Calu3 (cell line): ENCODE measurements at regions not wholly inside any gene's neighbourhood (a gene's known extent, or its start where the extent isn't known, plus 50 kb on each side); places are given as distances from the start of the nearest gene placed in this dataset.

Experiments used
- BruUV-seq: library from RNA; stranded (reverse); fragments of 400-500 nt; replicated peaks from 2 replicates; lab custom pipeline; 2021; lab: Mats Ljungman, UMichigan
- CTCF ChIA-PET: fragments of 300-600 bp; sonication (Branson Sonifier 250); formaldehyde crosslinking; loops from one replicate; lab custom pipeline; 2022; ENCODE audit warnings: antibody characterized with exemption; lab: Charles Lee
- DNase-seq: peaks from one replicate; pipeline ENCODE4 v3.0.0; 2022
- H3K27ac Mint-ChIP-seq: one replicate; pipeline ENCODE4 v1.8.0; 2022; ENCODE audit warnings: mixed read lengths; ENCODE audit not compliant: unreplicated experiment
- H3K27me3 Mint-ChIP-seq: one replicate; pipeline ENCODE4 v1.8.0; 2022; ENCODE audit warnings: mixed read lengths; ENCODE audit not compliant: unreplicated experiment
- H3K36me3 Mint-ChIP-seq: one replicate; pipeline ENCODE4 v1.8.0; 2022; ENCODE audit warnings: mild to moderate bottlenecking, moderate library complexity, mixed read lengths; ENCODE audit not compliant: insufficient read depth, unreplicated experiment
- H3K4me1 Mint-ChIP-seq: one replicate; pipeline ENCODE4 v1.8.0; 2022; ENCODE audit warnings: mild to moderate bottlenecking, low read depth, mixed read lengths; ENCODE audit not compliant: unreplicated experiment
- H3K4me3 Mint-ChIP-seq: one replicate; pipeline ENCODE4 v1.8.0; 2022; ENCODE audit warnings: mild to moderate bottlenecking, low read depth, moderate library complexity, mixed read lengths; ENCODE audit not compliant: unreplicated experiment
- H3K9me3 Mint-ChIP-seq: one replicate; pipeline ENCODE4 v1.8.0; 2022; ENCODE audit warnings: low read depth, mixed read lengths; ENCODE audit not compliant: unreplicated experiment
- CTCF ChIP-seq: fragments of 200-600 bp; IDR thresholded peaks from one replicate; pipeline ENCODE4 v1.8.0; 2022; ENCODE audit warnings: antibody characterized with exemption; ENCODE audit not compliant: unreplicated experiment
- intact Hi-C: fragments of 100-400 bp; cut with micrococcal nuclease; formaldehyde crosslinking; loops from one replicate; pipeline ENCODE4 v1.10.0; 2022; ENCODE audit not compliant: unreplicated experiment

- no peak for TF ChIP-seq CTCF
- CTCF ChIA-PET: no interaction called here
- DNase-seq: no peak
- peaks cover 21% of the 10 kb centered on the region for H3K9me3 Mint-ChIP-seq
- no peaks in the 10 kb centered on the region for H3K4me1 Mint-ChIP-seq
- no peak overlapping the region for H3K27ac Mint-ChIP-seq
- BruUV-seq: no TSS peak
- intact Hi-C loops: no loop called here
- no peak overlapping the region for H3K4me3 Mint-ChIP-seq
- H3K36me3 Mint-ChIP-seq: no peaks in the 10 kb centered on the region
- H3K27me3 Mint-ChIP-seq: no peaks in the 10 kb centered on the region
Observed at GRCh38 chr10:128877141-128877540, 589.9 kb upstream of the MGMT start.

DNA sequence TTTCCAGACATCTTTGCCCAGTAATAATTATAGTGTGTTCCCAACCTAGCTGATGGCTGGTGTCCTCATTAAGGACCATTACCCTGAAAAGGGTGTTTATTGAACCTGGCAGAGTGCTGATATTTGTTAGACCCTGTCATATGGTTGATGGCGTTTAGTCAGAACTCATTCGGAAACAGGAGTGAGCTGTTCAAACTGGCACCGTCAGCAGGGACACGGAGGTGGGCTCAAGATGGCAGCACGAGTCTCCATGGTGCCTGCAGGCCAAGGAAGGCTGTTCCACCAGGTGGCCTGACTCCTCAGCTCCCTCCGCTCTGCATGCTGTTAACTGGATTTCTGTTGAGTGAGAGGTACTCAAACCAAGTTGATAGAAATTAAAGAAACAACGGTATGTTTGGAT, 589.1 kb upstream of the MGMT start:
- Mint-ChIP-seq H3K9me3 (peaks cover 21% of the 10 kb centered on the region), H3K27ac (no peak overlapping the region)
- intact Hi-C loops: no loop called here

DNA sequence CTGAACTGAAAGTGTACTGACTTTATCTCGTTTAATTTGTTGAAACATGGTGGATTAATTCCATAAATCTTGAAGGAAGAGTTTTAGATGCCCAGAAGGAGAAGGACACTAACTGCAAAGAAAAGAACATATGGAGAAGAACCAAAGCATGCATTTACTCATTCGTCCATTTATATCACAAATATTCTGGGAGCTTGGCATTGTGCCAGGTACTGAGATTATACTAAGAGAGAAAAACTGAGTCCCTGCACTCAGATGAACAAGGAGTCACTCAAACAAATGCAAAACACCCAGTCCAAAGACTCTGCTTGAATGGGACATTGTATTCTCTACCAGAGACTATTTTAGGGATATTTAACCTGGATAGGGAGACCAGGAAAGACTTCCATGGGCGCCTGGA, 588.0 kb upstream of the MGMT start:
- H3K9me3 Mint-ChIP-seq: peaks cover 21% of the 10 kb centered on the region
- no TSS peak for BruUV-seq
- intact Hi-C loops: no loop called here
- CTCF ChIA-PET: no interaction called here
- H3K27ac Mint-ChIP-seq: no peak overlapping the region
- no peak overlapping the region for H3K4me3 Mint-ChIP-seq
- DNase-seq: no peak
- no peaks in the 10 kb centered on the region for H3K4me1 Mint-ChIP-seq
- no peak for TF ChIP-seq CTCF
- H3K36me3 Mint-ChIP-seq: no peaks in the 10 kb centered on the region
- no peaks in the 10 kb centered on the region for H3K27me3 Mint-ChIP-seq

More for the DNA sequence above, 589.1 kb upstream of the MGMT start:
- Mint-ChIP-seq H3K4me3 (no peak overlapping the region), H3K36me3 (no peaks in the 10 kb centered on the region), H3K4me1 (no peaks in the 10 kb centered on the region), H3K27me3 (no peaks in the 10 kb centered on the region)
- CTCF ChIA-PET: no interaction called here
- no peak for TF ChIP-seq CTCF
- no peak for DNase-seq
- no TSS peak for BruUV-seq

DNA sequence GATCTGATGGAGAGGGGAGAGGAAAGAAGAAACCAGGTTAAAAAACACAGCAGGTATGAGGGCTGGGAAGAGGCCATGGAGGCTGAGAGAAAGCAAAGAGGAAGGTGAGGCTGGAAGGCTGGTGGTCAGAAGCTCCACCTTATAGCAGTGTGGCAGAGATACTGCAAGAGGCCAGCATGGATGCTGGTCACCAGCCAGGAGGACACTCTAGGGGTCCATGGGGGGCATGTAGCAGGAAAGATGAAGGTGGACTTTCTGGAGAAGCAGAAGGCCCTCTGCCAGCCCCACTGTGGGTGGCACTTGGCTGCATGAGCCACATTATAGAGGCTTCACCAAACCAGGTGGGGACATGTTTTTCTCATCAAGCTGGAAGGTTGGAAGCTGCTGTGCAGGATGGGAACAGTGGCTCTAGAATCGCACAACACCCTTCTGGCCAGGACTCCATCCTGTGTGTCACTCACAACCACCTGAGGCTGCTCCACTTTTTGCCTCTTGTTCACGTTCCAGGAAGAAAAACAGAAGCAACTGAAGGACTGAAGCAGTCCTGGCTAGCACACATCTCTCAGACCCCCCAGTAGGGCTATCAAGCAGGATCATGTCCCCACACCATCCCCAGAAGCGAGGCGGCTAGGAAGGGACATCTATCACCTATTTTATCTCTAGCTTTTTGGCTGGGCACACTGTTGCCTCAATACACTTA, 587.5 kb upstream of the MGMT start:
- DNase-seq: no peak
- H3K27ac Mint-ChIP-seq: no peak overlapping the region
- H3K4me3 Mint-ChIP-seq: no peak overlapping the region
- intact Hi-C loops: no loop called here
- H3K36me3 Mint-ChIP-seq: no peaks in the 10 kb centered on the region
- TF ChIP-seq CTCF: no peak
- CTCF ChIA-PET: no interaction called here
- peaks cover 21% of the 10 kb centered on the region for H3K9me3 Mint-ChIP-seq
- H3K4me1 Mint-ChIP-seq: no peaks in the 10 kb centered on the region
- no peaks in the 10 kb centered on the region for H3K27me3 Mint-ChIP-seq
- BruUV-seq: no TSS peak
